Panc1 (cell line): ENCODE measurements at regions not wholly inside any gene's neighbourhood (a gene's known extent, or its start where the extent isn't known, plus 50 kb on each side); places are given as distances from the start of the nearest gene placed in this dataset.

ENCODE experiments used
- ATAC-seq: fragments of 200-7000 bp; cut with Tn5 transposase; 2 replicates; pipeline ENCODE4 v1.9.1; 2020; ENCODE audit warnings: mild to moderate bottlenecking, moderate library complexity
- BruUV-seq: library from RNA; stranded (reverse); fragments of 400-500 nt; replicated peaks from 2 replicates; lab custom pipeline; 2021; lab: Mats Ljungman, UMichigan
- CTCF ChIA-PET: fragments of 300-600 bp; sonication (Branson Sonifier 250); formaldehyde crosslinking; loops from one replicate; lab custom pipeline; 2022; ENCODE audit warnings: antibody characterized with exemption; lab: Charles Lee
- POLR2A ChIA-PET: fragments of 300-600 bp; sonication (Branson Sonifier 250); formaldehyde crosslinking; loops from one replicate; lab custom pipeline; 2022; ENCODE audit warnings: antibody characterized with exemption; lab: Charles Lee
- DNase-seq: peaks from one replicate; pipeline ENCODE4 v3.0.0-alpha.2; 2010; ENCODE audit warnings: low read depth, low spot score
- H3K27ac ChIP-seq: 2 replicates; pipeline ENCODE4 v1.5.1; 2011; ENCODE audit warnings: mild to moderate bottlenecking, low read length, inconsistent platforms
- H3K27me3 ChIP-seq: fragments of 200-500 bp; sonication (Bioruptor generic); 2 replicates; pipeline ENCODE4 v1.6.0; 2014; ENCODE audit warnings: low read length, inconsistent platforms; ENCODE audit not compliant: control insufficient read depth, insufficient read depth
- H3K36me3 ChIP-seq: fragments of 200-500 bp; sonication (Bioruptor generic); 2 replicates; pipeline ENCODE4 v1.5.1; 2014; ENCODE audit warnings: inconsistent platforms, mild to moderate bottlenecking, low read length, moderate library complexity; ENCODE audit not compliant: control insufficient read depth, insufficient read depth
- H3K4me1 ChIP-seq: 2 replicates; pipeline ENCODE4 v1.5.1; 2011; ENCODE audit warnings: inconsistent platforms, mild to moderate bottlenecking, low read length, moderate library complexity; ENCODE audit not compliant: control insufficient read depth, insufficient read depth
- H3K4me3 ChIP-seq, 2 experiments: 2 replicates each; pipeline ENCODE4 v1.5.1; 2011 to 2012; ENCODE audit warnings: low read depth in 2 of 2, low read length in 2 of 2, mild to moderate bottlenecking in 2 of 2, inconsistent platforms in 1 of 2, moderate library complexity in 1 of 2
- H3K9me3 ChIP-seq: fragments of 200-500 bp; sonication (Bioruptor generic); 2 replicates; pipeline ENCODE4 v1.5.1; 2014; ENCODE audit warnings: low read depth, mild to moderate bottlenecking, inconsistent platforms, low read length, moderate library complexity; ENCODE audit not compliant: control insufficient read depth, insufficient read depth
- POLR2AphosphoS5 ChIP-seq: IDR thresholded peaks from 2 replicates; pipeline ENCODE4 v1.6.1; 2012; ENCODE audit warnings: mild to moderate bottlenecking, low read depth, low read length, moderate library complexity
- SIN3A ChIP-seq: IDR thresholded peaks from 2 replicates; pipeline ENCODE4 v1.6.1; 2012; ENCODE audit warnings: low read depth, mild to moderate bottlenecking, low read length, moderate library complexity, borderline replicate concordance; ENCODE audit not compliant: insufficient read depth
- TCF7L2 ChIP-seq: IDR thresholded peaks from 2 replicates; pipeline ENCODE4 v1.6.1; 2011; ENCODE audit warnings: mild to moderate bottlenecking, low read depth, low read length, inconsistent platforms
- in situ Hi-C: cut with HindIII; loops from 2 replicates; pipeline ENCODE4 v1.10.0; 2016; ENCODE audit warnings: low sequenced_read_pairs, low pct_unique_long_range_greater_than_20kb
- intact Hi-C: fragments of 100-400 bp; cut with micrococcal nuclease; formaldehyde crosslinking; loops from one replicate; pipeline ENCODE4 v1.10.0; 2022; ENCODE audit not compliant: unreplicated experiment
- TF ChIP-seq, protein P1 (sequence below): fragments of 450-650 bp; IDR thresholded peaks from 2 replicates; pipeline ENCODE4 v1.5.1; 2017; ENCODE audit warnings: mild to moderate bottlenecking
- TF ChIP-seq, protein P2 (sequence below), 2 experiments: IDR thresholded peaks; 2 replicates each; pipeline ENCODE4 v1.6.1; 2011 to 2012; ENCODE audit warnings: low read depth in 2 of 2, control low read depth in 1 of 2, low read length in 1 of 2, mild to moderate bottlenecking in 1 of 2, moderate library complexity in 1 of 2; ENCODE audit not compliant: insufficient read depth in 1 of 2

DNA sequence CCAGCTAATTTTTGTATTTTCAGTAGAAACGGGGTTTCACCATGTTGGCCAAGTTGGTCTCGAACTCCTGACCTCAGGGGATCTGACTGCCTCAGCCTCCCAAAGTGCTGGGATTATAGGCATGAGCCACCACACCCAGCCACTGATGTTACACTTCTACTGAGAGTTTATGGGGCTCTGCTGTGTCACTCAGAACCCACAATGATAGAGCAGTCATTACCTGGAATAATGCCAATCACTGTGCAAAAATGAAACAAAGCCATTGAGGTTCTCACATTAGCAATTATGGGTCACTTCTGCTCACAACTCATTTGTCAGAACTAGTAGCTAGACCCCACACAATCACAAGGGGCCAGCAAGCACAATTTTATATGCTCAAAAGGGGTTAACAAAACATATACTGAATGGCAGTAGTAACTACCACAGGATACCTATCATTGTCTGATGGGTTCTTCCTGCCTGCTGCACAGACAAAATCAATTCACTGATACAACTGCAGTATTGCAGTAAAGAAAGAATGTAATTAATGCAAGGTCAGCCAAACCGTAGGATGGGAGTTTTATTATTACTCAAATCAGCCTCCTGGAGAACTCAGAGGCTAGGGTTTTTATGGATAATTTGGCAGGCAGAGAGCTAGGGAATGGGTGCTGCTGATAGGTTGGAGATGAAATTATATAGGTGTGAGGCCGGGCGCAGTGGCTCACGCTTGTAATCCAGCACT is 72.1 kb upstream of the TRIM24 start:
- ChIA-PET POLR2A (no interaction called here), CTCF (no interaction called here)
- no peak for TF ChIP-seq SIN3A
- no peak for TF ChIP-seq POLR2AphosphoS5
- TF ChIP-seq, protein P1, sequence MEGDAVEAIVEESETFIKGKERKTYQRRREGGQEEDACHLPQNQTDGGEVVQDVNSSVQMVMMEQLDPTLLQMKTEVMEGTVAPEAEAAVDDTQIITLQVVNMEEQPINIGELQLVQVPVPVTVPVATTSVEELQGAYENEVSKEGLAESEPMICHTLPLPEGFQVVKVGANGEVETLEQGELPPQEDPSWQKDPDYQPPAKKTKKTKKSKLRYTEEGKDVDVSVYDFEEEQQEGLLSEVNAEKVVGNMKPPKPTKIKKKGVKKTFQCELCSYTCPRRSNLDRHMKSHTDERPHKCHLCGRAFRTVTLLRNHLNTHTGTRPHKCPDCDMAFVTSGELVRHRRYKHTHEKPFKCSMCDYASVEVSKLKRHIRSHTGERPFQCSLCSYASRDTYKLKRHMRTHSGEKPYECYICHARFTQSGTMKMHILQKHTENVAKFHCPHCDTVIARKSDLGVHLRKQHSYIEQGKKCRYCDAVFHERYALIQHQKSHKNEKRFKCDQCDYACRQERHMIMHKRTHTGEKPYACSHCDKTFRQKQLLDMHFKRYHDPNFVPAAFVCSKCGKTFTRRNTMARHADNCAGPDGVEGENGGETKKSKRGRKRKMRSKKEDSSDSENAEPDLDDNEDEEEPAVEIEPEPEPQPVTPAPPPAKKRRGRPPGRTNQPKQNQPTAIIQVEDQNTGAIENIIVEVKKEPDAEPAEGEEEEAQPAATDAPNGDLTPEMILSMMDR, result no peak
- no peak for TF ChIP-seq TCF7L2
- TF ChIP-seq, protein P2, sequence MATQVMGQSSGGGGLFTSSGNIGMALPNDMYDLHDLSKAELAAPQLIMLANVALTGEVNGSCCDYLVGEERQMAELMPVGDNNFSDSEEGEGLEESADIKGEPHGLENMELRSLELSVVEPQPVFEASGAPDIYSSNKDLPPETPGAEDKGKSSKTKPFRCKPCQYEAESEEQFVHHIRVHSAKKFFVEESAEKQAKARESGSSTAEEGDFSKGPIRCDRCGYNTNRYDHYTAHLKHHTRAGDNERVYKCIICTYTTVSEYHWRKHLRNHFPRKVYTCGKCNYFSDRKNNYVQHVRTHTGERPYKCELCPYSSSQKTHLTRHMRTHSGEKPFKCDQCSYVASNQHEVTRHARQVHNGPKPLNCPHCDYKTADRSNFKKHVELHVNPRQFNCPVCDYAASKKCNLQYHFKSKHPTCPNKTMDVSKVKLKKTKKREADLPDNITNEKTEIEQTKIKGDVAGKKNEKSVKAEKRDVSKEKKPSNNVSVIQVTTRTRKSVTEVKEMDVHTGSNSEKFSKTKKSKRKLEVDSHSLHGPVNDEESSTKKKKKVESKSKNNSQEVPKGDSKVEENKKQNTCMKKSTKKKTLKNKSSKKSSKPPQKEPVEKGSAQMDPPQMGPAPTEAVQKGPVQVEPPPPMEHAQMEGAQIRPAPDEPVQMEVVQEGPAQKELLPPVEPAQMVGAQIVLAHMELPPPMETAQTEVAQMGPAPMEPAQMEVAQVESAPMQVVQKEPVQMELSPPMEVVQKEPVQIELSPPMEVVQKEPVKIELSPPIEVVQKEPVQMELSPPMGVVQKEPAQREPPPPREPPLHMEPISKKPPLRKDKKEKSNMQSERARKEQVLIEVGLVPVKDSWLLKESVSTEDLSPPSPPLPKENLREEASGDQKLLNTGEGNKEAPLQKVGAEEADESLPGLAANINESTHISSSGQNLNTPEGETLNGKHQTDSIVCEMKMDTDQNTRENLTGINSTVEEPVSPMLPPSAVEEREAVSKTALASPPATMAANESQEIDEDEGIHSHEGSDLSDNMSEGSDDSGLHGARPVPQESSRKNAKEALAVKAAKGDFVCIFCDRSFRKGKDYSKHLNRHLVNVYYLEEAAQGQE (IDR thresholded peaks at IDR 0.05; ENCODE audit: insufficient read depth in 1 of 2, low read depth in 2 of 2, low read length in 1 of 2), result no peak
- Histone ChIP-seq H3K9me3 (no peaks in the 10 kb centered on the region), H3K4me3 (no peak overlapping the region), H3K27ac (no peak overlapping the region), H3K27me3 (no peaks in the 10 kb centered on the region), H3K4me1 (no peaks in the 10 kb centered on the region), H3K36me3 (no peaks in the 10 kb centered on the region)
- DNase-seq (no peak), ATAC-seq (no peak)
- intact Hi-C loops (no loop called here), in situ Hi-C loops (no loop called here)
- no TSS peak for BruUV-seq

DNA sequence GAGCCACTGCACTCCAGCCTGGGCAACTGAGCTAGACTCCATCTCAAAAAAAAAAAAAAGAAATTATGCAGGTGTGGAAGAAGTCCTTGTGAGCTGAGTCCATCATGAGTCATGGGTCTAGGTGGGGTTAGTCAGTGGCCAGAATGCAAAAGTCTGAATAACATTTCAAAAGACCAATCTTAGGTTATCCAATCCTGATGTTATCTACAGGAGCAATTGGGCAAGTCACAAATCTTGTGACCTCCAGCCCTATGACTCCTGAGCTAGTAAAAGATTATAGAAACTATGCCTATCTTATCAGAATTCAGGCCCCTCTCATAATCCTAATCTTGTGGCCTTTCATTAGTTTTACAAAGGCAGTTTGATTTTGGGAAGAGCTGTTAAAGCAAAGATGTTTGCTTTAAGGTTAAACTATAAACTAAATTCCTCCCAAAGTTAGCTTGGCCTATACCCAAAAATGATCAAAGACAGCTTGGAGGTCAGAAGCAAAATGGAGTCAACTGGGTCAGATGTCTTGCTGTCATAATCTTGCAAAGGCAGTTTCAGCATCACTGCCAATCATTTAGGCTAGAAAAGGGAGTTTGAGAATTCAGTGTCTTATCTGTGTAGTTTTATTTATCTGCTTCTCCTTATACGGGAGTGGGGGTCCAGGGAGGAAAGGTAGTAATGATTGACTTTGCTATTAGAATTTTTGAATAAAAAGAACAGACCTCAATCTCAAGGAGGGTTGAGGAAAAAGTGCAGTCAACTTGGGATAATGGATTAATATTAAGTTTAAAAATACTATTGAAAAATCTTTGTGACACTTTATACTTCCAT is 71.2 kb upstream of the TRIM24 start:
- in situ Hi-C loops (no loop called here), intact Hi-C loops (no loop called here)
- CTCF ChIA-PET, result no interaction called here
- Histone ChIP-seq H3K9me3 (no peaks in the 10 kb centered on the region), H3K27me3 (no peaks in the 10 kb centered on the region), H3K27ac (no peak overlapping the region), H3K4me1 (no peaks in the 10 kb centered on the region), H3K4me3 (no peak overlapping the region), H3K36me3 (no peaks in the 10 kb centered on the region)
- DNase-seq (peak; percentile 17), ATAC-seq (no peak)
- BruUV-seq, result no TSS peak
- no peak for TF ChIP-seq SIN3A
- TF ChIP-seq, protein P1, result no peak
- TF ChIP-seq TCF7L2, result no peak
- TF ChIP-seq, protein P2 (IDR thresholded peaks at IDR 0.05; ENCODE audit: insufficient read depth in 1 of 2, low read depth in 2 of 2, low read length in 1 of 2), result no peak
- no peak for TF ChIP-seq POLR2AphosphoS5
- POLR2A ChIA-PET, result no interaction called here
